HEK293T (cell line): ENCODE measurements at regions not wholly inside any gene's neighbourhood (a gene's known extent, or its start where the extent isn't known, plus 50 kb on each side); places are given as distances from the start of the nearest gene placed in this dataset.

Experiments used
- ARNT ChIP-seq: fragments of 450-650 bp; IDR thresholded peaks from 2 replicates; pipeline ENCODE4 v1.6.1; 2017; ENCODE audit warnings: mild to moderate bottlenecking
- BHLHE40 ChIP-seq: fragments of 450-650 bp; IDR thresholded peaks from 2 replicates; pipeline ENCODE4 v1.6.1; 2016; ENCODE audit warnings: mild to moderate bottlenecking, moderate library complexity, borderline replicate concordance
- ELF4 ChIP-seq: fragments of 450-650 bp; IDR thresholded peaks from 2 replicates; pipeline ENCODE4 v1.6.1; 2017; ENCODE audit warnings: antibody characterized with exemption
- FOXA1 ChIP-seq: fragments of 450-650 bp; IDR thresholded peaks from 2 replicates; pipeline ENCODE4 v1.6.1; 2016; ENCODE audit warnings: mild to moderate bottlenecking
- FOXK2 ChIP-seq: fragments of 450-650 bp; IDR thresholded peaks from 2 replicates; pipeline ENCODE4 v1.6.1; 2016; ENCODE audit warnings: mild to moderate bottlenecking
- LEF1 ChIP-seq: fragments of 450-650 bp; IDR thresholded peaks from 2 replicates; pipeline ENCODE4 v1.6.1; 2017; ENCODE audit warnings: mild to moderate bottlenecking, borderline replicate concordance
- SP1 ChIP-seq: fragments of 450-650 bp; IDR thresholded peaks from 2 replicates; pipeline ENCODE4 v1.6.1; 2017
- SUZ12 ChIP-seq: fragments of 450-650 bp; IDR thresholded peaks from 2 replicates; pipeline ENCODE4 v1.6.1; 2016; ENCODE audit warnings: mild to moderate bottlenecking

- TF ChIP-seq SP1, result no peak
- no peak for TF ChIP-seq SUZ12
- no peak for TF ChIP-seq BHLHE40
- TF ChIP-seq FOXK2, result no peak
- TF ChIP-seq FOXA1, result no peak
- TF ChIP-seq ELF4, result no peak
- TF ChIP-seq ARNT, result no peak
- no peak for TF ChIP-seq LEF1
Measured at GRCh38 chr1:193706766-193707165, 520.4 kb upstream of the B3GALT2 start.
